HG02642 (cell line): ENCODE measurements at regions not wholly inside any gene's neighbourhood (a gene's known extent, or its start where the extent isn't known, plus 50 kb on each side); places are given as distances from the start of the nearest gene placed in this dataset.

ENCODE experiments used
- ATAC-seq: cut with Tn5 transposase; IDR thresholded peaks from one replicate; pipeline ENCODE4 v1.9.1; 2021; ENCODE audit warnings: mild to moderate bottlenecking; ENCODE audit not compliant: unreplicated experiment, poor library complexity

DNA sequence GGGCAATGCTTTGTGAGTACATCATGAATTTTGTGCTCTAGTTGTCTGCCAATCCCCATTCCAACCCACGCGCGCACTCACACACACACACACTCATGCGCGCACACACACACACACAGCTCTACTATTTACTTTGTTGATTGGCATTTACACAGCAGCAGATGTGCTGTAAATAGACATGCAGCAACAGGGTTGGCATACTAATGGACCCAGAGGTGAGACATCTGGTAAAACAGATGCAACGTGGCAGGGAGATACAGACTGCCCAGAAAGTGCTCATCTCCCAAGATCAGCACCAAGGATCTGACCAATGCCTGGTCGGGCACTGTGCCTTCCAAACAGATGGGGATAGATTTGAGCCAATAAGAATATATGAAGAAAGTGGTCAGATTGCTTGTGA, 873.0 kb downstream of the SORCS3 start:
- ATAC-seq = no peak

DNA sequence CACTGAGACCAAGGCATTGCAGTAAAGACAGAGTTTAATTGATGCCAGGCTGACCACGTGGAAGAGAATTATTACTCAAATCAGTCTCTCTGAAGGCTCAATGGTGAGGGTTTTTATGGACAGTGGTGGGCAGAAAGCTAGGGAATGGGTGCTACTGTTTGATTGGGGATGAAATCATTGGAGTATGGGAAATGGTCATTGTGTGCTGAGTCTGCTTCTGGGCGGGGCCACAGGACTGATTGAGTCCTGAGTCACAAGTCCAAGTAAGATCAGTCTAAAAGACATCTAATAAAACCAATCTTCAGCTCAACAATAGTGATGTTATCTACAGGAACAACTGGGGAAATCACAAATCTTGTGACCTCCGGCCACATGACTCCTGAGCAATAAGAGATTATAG, 868.4 kb downstream of the SORCS3 start:
- ATAC-seq = no peak

DNA sequence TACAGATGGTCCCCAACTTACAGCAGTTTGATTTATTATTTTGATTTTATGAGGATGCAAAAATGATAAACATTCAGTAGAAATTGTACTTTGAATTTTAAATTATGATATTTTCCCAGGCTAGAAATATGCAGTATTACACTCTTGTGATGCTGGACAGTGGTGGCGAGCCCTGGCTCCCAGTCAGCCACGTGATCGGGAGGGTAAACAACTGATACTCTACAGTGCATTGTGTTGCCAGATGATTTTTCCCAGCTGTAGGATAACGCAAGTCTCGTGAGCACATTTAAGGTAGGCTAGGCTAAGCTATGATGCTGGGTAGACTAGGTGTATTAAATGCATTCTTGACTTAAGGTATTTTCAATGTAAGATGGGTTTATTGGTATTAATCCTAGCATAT, 865.2 kb downstream of the SORCS3 start:
- no peak for ATAC-seq

DNA sequence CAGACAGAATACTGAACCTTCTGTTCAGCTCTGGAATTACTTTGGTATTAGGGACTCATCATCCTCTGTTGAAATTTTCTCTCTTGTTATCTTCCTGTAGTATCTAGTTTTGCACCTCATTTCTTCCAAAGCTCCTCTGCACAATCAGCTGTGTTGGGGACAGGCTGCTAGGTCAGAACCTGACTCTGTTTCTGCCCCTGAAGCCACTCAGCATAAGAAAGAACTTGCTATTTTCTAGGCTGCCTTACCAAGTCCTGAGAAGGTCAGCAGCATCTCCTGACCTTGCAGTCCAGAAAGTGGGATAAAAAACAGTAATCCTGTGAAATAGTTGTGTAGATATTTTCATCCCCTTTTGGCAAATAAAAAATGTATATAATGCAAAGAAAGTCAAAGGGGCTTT, 862.6 kb downstream of the SORCS3 start:
- ATAC-seq = no peak

DNA sequence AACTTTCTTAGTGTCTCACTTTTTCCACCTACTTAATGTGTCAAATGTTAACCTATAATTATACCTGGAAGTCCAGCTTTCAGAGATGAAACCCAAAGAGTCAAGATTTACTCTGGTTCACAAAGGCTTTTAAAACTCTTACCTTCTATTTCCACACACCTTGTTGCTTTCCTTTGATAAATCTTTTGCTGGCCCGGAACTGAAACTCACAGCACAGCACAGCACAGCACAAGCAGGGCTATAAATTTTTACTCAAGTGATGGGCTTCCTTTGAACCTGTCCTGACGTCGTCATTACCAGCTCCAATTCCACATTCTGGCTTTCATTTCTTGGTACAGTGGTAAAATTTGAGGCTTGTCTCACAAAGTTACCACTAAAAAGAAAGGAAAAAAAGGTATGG, 861.0 kb downstream of the SORCS3 start:
- ATAC-seq = no peak

DNA sequence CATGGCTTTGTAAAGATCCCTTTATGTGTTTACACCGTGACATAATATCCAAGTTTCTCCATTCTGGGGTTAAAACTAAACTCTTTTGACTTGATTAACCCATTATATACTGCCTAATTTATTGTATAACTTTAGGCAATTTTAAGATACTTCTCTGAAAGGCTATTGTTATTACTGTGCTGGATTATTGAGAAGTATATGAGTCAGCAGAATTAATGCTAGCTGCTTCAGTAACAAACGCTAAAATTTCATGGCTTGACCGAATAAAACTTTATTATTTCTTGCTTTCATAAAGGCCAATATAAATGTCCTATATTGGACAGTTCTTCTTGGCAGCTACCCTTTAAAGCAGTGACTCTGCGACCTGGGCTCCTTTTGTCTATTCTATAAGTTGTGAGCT, 853.9 kb downstream of the SORCS3 start:
- ATAC-seq = no peak

DNA sequence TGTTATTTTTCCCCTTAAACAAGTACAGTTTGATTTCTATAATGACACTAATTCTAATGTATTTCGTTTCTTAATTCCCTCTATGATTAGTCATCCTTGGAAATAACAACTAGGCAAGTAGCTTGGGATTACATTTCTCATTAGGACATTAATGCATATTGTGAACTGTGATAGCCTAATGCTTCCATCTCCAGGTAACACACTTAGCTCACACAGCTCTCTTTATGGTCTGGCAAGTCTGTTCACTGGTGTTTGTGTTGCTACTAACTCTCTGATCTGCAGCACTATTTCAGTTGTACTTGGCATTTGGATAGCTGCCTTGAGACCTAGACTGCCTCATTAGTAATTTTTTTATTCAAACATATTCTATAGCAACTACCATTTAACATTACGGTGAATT, 853.2 kb downstream of the SORCS3 start:
- ATAC-seq = no peak

DNA sequence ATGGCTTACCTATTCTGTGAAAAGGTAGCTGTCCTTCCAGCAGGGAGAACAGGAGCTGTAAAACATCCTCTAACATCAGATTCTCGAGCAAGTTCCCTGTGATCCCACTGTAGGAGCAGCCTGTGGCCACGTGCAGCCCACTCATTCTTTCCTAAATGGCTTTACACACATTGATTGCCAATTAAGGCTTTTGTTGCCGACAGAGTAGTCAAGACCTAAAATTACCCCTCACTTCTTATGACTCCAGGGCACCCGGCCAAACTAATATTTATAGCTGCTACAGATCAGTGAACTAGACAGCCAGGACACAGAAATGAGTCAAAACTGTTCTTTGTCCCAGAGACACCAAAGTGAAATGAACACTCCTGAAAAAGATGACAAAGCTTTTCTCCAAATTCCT, 832.1 kb downstream of the SORCS3 start:
- no peak for ATAC-seq

DNA sequence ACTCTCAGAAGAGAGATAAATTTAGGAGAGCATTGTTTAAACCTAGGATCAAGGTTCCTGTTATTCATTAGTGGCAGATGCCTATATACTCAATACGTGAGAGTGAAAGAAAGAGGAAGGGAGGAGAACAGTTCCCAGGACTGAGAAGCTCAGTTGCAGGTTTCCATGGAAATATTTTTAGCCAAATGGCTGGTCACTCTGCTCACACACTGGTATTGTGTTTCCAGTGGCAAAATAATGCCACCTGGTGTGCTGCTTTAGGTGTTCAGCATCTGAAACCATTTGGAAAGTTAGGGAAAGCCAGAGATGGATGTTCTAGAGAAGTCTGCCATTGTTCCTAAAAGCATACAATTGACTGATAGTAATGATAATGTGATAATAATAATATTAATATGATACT, 827.7 kb downstream of the SORCS3 start:
- ATAC-seq = no peak

DNA sequence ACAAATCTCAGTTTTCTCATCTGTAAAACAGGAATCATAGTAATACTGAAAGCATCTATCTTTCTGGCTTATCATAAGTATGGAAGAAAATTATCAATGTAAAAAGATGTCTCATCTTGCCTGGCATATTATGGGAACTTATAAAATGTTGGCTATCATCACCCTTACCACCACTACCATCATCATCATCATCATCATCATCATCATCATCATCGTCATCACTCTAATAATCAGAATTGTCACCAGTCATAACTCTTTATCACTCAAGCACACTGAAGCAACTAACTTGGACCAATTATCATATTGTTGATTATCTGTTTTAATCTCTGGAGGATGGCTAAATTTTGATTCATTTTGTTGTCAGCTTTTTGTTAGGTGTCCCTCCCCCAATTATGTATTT, 825.4 kb downstream of the SORCS3 start:
- no peak for ATAC-seq

- ATAC-seq = no peak
Observed at GRCh38 chr10:105434970-105435369, 793.9 kb downstream of the SORCS3 start.

GRCh38 chr10:105413997-105414396, 772.9 kb downstream of the SORCS3 start:
- ATAC-seq = no peak

- ATAC-seq = no peak
Observed at GRCh38 chr10:105409370-105409769, 768.3 kb downstream of the SORCS3 start.

GRCh38 chr10:105406488-105406887, 765.4 kb downstream of the SORCS3 start:
- no peak for ATAC-seq

GRCh38 chr10:105398202-105398601, 757.1 kb downstream of the SORCS3 start:
- no peak for ATAC-seq

- no peak for ATAC-seq
Observed at GRCh38 chr10:105391670-105392351, 750.7 kb downstream of the SORCS3 start.

GRCh38 chr10:105387971-105388370, 746.9 kb downstream of the SORCS3 start:
- no peak for ATAC-seq

GRCh38 chr10:105383978-105384377, 742.9 kb downstream of the SORCS3 start:
- ATAC-seq = no peak

GRCh38 chr10:105370692-105371091, 729.6 kb downstream of the SORCS3 start:
- no peak for ATAC-seq

DNA sequence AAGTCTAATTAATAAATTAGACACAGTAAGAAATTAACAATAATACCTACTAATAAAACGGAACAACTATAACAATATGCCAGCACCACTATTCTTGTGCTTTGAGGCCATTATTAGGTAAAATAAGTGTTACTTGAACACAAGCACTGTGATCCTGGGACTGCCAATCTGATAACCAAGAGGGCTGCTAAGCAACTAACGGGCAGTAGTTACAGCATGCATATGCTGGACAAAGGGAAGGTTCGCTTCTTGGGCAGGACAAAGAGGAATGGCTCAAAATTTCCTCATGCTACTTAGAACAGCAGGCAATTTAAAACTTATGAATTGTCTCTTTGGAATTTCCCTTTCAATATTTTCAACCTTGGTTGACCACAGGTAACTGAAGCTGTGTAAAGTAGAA, 718.6 kb downstream of the SORCS3 start:
- ATAC-seq = no peak

GRCh38 chr10:105358911-105359310, 717.8 kb downstream of the SORCS3 start:
- ATAC-seq = no peak

- no peak for ATAC-seq
Observed at GRCh38 chr10:105356626-105357025, 715.5 kb downstream of the SORCS3 start.

- ATAC-seq = no peak
Observed at GRCh38 chr10:105354010-105354409, 712.9 kb downstream of the SORCS3 start.
